NT2/D1 (cell line): ENCODE measurements at regions not wholly inside any gene's neighbourhood (a gene's known extent, or its start where the extent isn't known, plus 50 kb on each side); places are given as distances from the start of the nearest gene placed in this dataset.

Source experiments
- DNase-seq: peaks from one replicate; pipeline ENCODE4 v3.0.0-alpha.2; 2011; ENCODE audit warnings: low read depth, low spot score
- H3K27me3 ChIP-seq: 2 replicates; pipeline ENCODE4 v1.6.0; 2011; ENCODE audit warnings: mild to moderate bottlenecking; ENCODE audit not compliant: insufficient read length, insufficient read depth
- H3K36me3 ChIP-seq: 2 replicates; pipeline ENCODE4 v1.6.1; 2011; ENCODE audit warnings: mild to moderate bottlenecking, low read length, mixed read lengths; ENCODE audit not compliant: insufficient read depth, insufficient read length
- H3K4me1 ChIP-seq: 2 replicates; pipeline ENCODE4 v1.5.1; 2011; ENCODE audit not compliant: insufficient read depth, insufficient read length
- H3K4me3 ChIP-seq: 2 replicates; pipeline ENCODE4 v1.5.1; 2011; ENCODE audit warnings: low read depth; ENCODE audit not compliant: insufficient read length
- H3K9ac ChIP-seq: 2 replicates; pipeline ENCODE4 v1.6.0; 2011; ENCODE audit warnings: low read depth; ENCODE audit not compliant: insufficient read length
- H3K9me3 ChIP-seq: 2 replicates; pipeline ENCODE4 v1.5.1; 2011; ENCODE audit warnings: mild to moderate bottlenecking, low read length; ENCODE audit not compliant: insufficient read depth
- SUZ12 ChIP-seq: IDR thresholded peaks from 2 replicates; pipeline ENCODE4 v1.6.1; 2011; ENCODE audit not compliant: insufficient read length, insufficient read depth; ENCODE audit errors: extremely low read depth
- YY1 ChIP-seq: IDR thresholded peaks from 2 replicates; pipeline ENCODE4 v1.6.1; 2011; ENCODE audit not compliant: insufficient read length, insufficient read depth
- ZNF274 ChIP-seq: IDR thresholded peaks from 2 replicates; pipeline ENCODE4 v1.6.1; 2011; ENCODE audit warnings: mild to moderate bottlenecking, low read depth, low read length

GRCh38 chr12:65637150-65637549 is 187.1 kb upstream of the HMGA2 start:
- Histone ChIP-seq H3K36me3 (no peaks in the 10 kb centered on the region), H3K4me3 (no peak overlapping the region), H3K9ac (no peak overlapping the region), H3K4me1 (no peaks in the 10 kb centered on the region), H3K9me3 (no peaks in the 10 kb centered on the region), H3K27me3 (no peaks in the 10 kb centered on the region)
- TF ChIP-seq SUZ12 (no peak), YY1 (no peak), ZNF274 (no peak)
- DNase-seq: no peak

DNA sequence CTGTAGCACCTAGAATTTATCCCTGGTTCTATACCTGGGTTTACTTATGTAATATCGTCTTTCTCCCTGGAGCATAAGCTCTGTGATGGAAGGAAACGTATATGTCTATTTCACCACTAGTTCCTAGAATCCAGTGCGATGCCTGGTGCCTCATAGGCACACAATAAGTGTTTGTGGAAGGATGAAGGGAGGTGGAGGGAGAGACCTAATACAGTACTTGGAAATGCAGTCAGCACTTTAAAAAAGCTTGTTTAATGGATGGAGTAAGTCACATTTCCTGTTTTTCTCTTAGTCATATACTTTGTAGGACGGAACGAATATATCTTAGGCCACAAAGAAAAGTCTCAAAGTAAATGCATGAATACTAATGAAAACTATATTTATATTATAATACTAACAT is 186.5 kb upstream of the HMGA2 start:
- H3K9me3 ChIP-seq: no peaks in the 10 kb centered on the region
- TF ChIP-seq YY1: no peak
- TF ChIP-seq SUZ12: no peak
- TF ChIP-seq ZNF274: no peak
- no peaks in the 10 kb centered on the region for H3K36me3 ChIP-seq
- no peaks in the 10 kb centered on the region for H3K4me1 ChIP-seq
- DNase-seq: no peak
- no peak overlapping the region for H3K9ac ChIP-seq
- no peaks in the 10 kb centered on the region for H3K27me3 ChIP-seq
- H3K4me3 ChIP-seq: no peak overlapping the region

DNA sequence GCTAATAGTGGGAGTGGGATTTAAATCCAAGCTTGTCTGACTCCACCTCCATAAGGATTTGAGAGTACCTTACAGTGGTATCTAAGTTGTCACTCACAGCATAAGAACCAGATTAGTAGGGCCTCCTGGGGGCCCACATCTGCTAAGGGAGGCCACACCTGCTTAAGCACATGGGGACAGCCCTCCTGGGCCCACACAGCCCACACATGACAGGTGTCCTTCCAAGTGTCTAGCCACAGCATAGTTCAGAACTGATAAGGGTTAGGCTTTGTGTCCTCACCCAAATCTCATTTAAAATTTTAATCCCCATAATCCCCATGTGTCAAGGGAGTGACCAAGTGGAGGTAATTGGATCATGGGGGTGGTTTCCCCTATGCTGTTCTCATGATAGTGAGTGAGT is 186.0 kb upstream of the HMGA2 start:
- DNase-seq: no peak
- Histone ChIP-seq H3K4me1 (no peaks in the 10 kb centered on the region), H3K36me3 (no peaks in the 10 kb centered on the region), H3K4me3 (no peak overlapping the region), H3K27me3 (no peaks in the 10 kb centered on the region), H3K9me3 (no peaks in the 10 kb centered on the region), H3K9ac (no peak overlapping the region)
- no peak for TF ChIP-seq ZNF274
- TF ChIP-seq YY1: no peak
- no peak for TF ChIP-seq SUZ12

DNA sequence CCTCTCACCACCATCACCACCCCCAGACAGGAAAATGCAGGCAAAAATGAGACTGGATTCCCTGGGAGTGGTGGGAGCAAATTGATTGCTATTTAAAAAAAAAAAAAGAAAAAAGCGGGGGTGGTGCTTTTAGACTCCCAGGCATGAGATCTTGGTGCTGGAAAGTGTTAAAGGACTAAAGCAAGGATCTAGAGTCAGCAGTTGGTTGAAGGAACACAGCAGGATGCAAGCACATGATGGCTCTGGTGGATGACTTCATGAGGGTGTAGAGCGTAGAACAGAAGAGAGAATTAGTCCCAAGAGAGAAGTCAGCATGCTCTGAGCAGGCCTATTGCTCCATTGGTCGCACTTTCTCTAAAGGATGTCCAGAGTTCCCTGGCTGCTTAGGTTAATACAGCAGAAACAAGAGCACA is 183.8 kb upstream of the HMGA2 start:
- Histone ChIP-seq H3K4me3 (no peak overlapping the region), H3K9me3 (no peaks in the 10 kb centered on the region), H3K27me3 (no peaks in the 10 kb centered on the region), H3K36me3 (no peaks in the 10 kb centered on the region), H3K9ac (no peak overlapping the region), H3K4me1 (no peaks in the 10 kb centered on the region)
- no peak for DNase-seq
- TF ChIP-seq ZNF274 (no peak), SUZ12 (no peak), YY1 (no peak)

- no peak overlapping the region for H3K4me3 ChIP-seq
- H3K27me3 ChIP-seq: no peaks in the 10 kb centered on the region
- no peak for DNase-seq
- H3K9me3 ChIP-seq: no peaks in the 10 kb centered on the region
- no peak for TF ChIP-seq SUZ12
- H3K36me3 ChIP-seq: no peaks in the 10 kb centered on the region
- H3K9ac ChIP-seq: no peak overlapping the region
- H3K4me1 ChIP-seq: no peaks in the 10 kb centered on the region
Observed at GRCh38 chr12:65642061-65642661, 182.1 kb upstream of the HMGA2 start.

DNA sequence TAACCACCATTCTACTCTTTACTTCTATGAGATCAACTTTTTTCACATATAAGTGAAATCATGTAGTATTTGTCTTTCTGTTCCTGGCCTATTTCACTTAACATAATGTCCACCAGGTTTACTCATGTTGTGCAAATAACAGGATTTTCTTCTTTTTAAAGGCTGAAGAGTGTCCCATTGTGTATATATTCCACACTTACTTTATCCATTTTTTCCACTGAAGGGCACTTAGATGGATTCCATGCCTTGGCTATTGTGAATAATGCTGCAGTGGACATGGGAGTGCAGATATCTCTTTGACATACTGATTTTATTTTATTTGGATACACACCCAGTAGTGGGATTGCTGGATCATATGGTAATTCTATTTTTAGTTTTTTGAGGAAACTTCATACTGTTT is 181.1 kb upstream of the HMGA2 start:
- Histone ChIP-seq H3K27me3 (no peaks in the 10 kb centered on the region), H3K9ac (no peak overlapping the region), H3K9me3 (no peaks in the 10 kb centered on the region), H3K4me3 (no peak overlapping the region), H3K36me3 (no peaks in the 10 kb centered on the region), H3K4me1 (no peaks in the 10 kb centered on the region)
- TF ChIP-seq YY1 (no peak), SUZ12 (no peak), ZNF274 (no peak)
- no peak for DNase-seq

DNA sequence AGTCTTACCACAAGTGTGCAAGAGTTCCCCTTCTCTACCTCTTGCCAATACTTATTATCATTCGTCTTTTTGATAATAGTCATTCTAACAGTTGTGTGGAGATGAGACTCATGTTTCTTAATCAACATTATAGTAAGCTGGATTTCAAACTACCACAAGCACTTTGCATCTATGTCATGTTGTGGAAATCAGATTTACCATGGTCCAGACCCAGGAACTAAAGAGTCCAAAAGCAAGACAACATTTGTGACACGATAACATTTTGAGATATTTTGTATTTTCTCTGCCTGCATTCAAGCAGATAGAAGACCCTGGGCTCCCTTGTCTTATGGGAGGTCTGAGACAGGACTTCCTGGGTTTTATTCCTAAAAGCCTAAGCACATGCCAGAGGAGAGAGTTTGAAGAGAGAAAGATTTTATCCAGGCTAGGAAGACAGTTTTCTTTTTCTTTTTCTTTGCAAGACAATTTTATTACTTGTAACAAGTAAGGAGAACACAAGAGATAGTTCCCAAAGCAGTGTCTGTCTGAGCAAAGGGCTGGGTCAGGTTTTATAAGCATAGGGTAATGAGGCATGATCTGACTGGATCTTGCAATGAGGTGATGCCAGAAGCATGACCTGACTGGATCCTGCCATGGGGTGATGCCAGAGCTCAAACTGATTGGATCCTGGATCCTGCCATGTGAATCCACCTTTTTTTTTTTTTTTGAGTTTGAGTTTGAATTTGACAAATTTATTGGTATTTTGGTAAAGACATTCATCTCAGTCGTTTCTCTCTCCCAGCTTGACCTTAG is 180.5 kb upstream of the HMGA2 start:
- Histone ChIP-seq H3K36me3 (no peaks in the 10 kb centered on the region), H3K9me3 (no peaks in the 10 kb centered on the region), H3K4me3 (no peak overlapping the region), H3K27me3 (no peaks in the 10 kb centered on the region), H3K4me1 (no peaks in the 10 kb centered on the region), H3K9ac (no peak overlapping the region)
- DNase-seq: no peak
- TF ChIP-seq YY1 (no peak), ZNF274 (no peak), SUZ12 (no peak)
